H1 (cell line): ENCODE measurements at regions not wholly inside any gene's neighbourhood (a gene's known extent, or its start where the extent isn't known, plus 50 kb on each side); places are given as distances from the start of the nearest gene placed in this dataset.

Source experiments
- CTCF ChIA-PET: fragments of 300-600 bp; sonication (Branson Sonifier 250); formaldehyde crosslinking; loops from one replicate; lab custom pipeline; 2021; ENCODE audit not compliant: partially characterized antibody; lab: Charles Lee
- POLR2A ChIA-PET: fragments of 300-600 bp; sonication (Branson Sonifier 250); formaldehyde crosslinking; loops from one replicate; lab custom pipeline; 2021; ENCODE audit warnings: inconsistent platforms; ENCODE audit not compliant: partially characterized antibody; lab: Charles Lee
- DNase-seq, 2 experiments: peaks; one replicate each; pipeline versions ENCODE4 v3.0.0 to v3.0.0-alpha.2; 2010 to 2022; ENCODE audit warnings: low spot score in 2 of 2, low read depth in 1 of 2, mixed read lengths in 1 of 2
- FAIRE-seq: peaks from 2 replicates; lab custom pipeline; 2011; peaks lifted over from hg19 to GRCh38; lab: Jason Lieb, UNC
- H2AFZ ChIP-seq: 2 replicates; pipeline ENCODE4 v1.8.1; 2012; ENCODE audit warnings: low read length, inconsistent platforms
- H2AK5ac ChIP-seq: 2 replicates; pipeline ENCODE4 v1.6.1; 2013; ENCODE audit warnings: low read depth, low read length
- H2BK120ac ChIP-seq: replicated peaks from 2 replicates; pipeline ENCODE3; 2013; ENCODE audit warnings: low read depth, low read length, inconsistent platforms
- H2BK12ac ChIP-seq: 2 replicates; pipeline ENCODE4 v1.6.1; 2013; ENCODE audit warnings: low read depth, low read length
- H2BK15ac ChIP-seq: 2 replicates; pipeline ENCODE4 v1.6.1; 2013; ENCODE audit warnings: low read length
- H2BK20ac ChIP-seq: 2 replicates; pipeline ENCODE4 v1.6.1; 2013; ENCODE audit warnings: low read length
- H2BK5ac ChIP-seq: 2 replicates; pipeline ENCODE4 v1.6.1; 2013; ENCODE audit warnings: low read depth, low read length
- H3K14ac ChIP-seq: 2 replicates; pipeline ENCODE4 v1.6.1; 2013; ENCODE audit warnings: inconsistent platforms; ENCODE audit not compliant: insufficient read length
- H3K18ac ChIP-seq: 2 replicates; pipeline ENCODE4 v1.6.1; 2013; ENCODE audit warnings: low read length; ENCODE audit errors: extremely low read depth
- H3K23ac ChIP-seq: 2 replicates; pipeline ENCODE4 v1.6.1; 2013; ENCODE audit warnings: inconsistent platforms; ENCODE audit not compliant: insufficient read length
- H3K23me2 ChIP-seq: 2 replicates; pipeline ENCODE4 v1.6.1; 2013; ENCODE audit warnings: low read depth, low read length
- H3K27ac ChIP-seq: 2 replicates; pipeline ENCODE4 v1.6.1; 2011; ENCODE audit warnings: low read depth, low read length, inconsistent platforms
- H3K27me3 ChIP-seq, 4 experiments: replicated peaks in 1 of 4; 1 replicate in 1 of 4; 2 replicates in 3 of 4; pipeline versions ENCODE4 v1.6.1 to v1.8.1; 2011 to 2013; ENCODE audit warnings: low read length in 3 of 4, mild to moderate bottlenecking in 3 of 4, inconsistent platforms in 2 of 4, mixed read lengths in 2 of 4, moderate library complexity in 1 of 4; ENCODE audit not compliant: control insufficient read depth in 3 of 4, insufficient read depth in 3 of 4; ENCODE audit errors: extremely low read depth in 1 of 4
- H3K36me3 ChIP-seq, 4 experiments: 2 replicates each; pipeline versions ENCODE4 v1.6.1 to v1.8.1; 2011 to 2013; ENCODE audit warnings: mild to moderate bottlenecking in 4 of 4, low read length in 3 of 4, moderate library complexity in 2 of 4, control low read depth in 1 of 4, inconsistent platforms in 1 of 4; ENCODE audit not compliant: insufficient read depth in 4 of 4, control insufficient read depth in 2 of 4
- H3K4ac ChIP-seq: replicated peaks from 2 replicates; pipeline ENCODE3; 2013; ENCODE audit warnings: low read length, low read depth, mixed read lengths, inconsistent platforms; ENCODE audit not compliant: insufficient read length
- H3K4me1 ChIP-seq, 4 experiments: replicated peaks in 1 of 4; 1 replicate in 1 of 4; 2 replicates in 3 of 4; pipeline versions ENCODE4 v1.6.1 to v1.8.1; 2011 to 2013; ENCODE audit warnings: low read length in 3 of 4, inconsistent platforms in 2 of 4, mixed read lengths in 1 of 4; ENCODE audit not compliant: insufficient read depth in 4 of 4, control insufficient read depth in 3 of 4
- H3K4me2 ChIP-seq, 2 experiments: 2 replicates each; pipeline versions ENCODE4 v1.6.1 to v1.8.1; 2011 to 2013; ENCODE audit warnings: low read depth in 2 of 2, low read length in 2 of 2, control low read depth in 1 of 2, inconsistent platforms in 1 of 2, mild to moderate bottlenecking in 1 of 2; ENCODE audit not compliant: insufficient read depth in 1 of 2
- H3K4me3 ChIP-seq, 4 experiments: fragments of 200-600, 300-600 bp in 1 of 4; sonication (generic), shearing (Covaris generic), sonication (Bioruptor Twin) in 1 of 4; 2 replicates each; pipeline versions ENCODE4 v1.5.1 to v1.8.1; 2011 to 2016; ENCODE audit warnings: low read length in 4 of 4, low read depth in 3 of 4, control low read depth in 2 of 4, inconsistent platforms in 2 of 4, mild to moderate bottlenecking in 2 of 4, mixed read lengths in 1 of 4, moderate library complexity in 1 of 4; ENCODE audit not compliant: insufficient read depth in 2 of 4; ENCODE audit errors: extremely low read depth in 1 of 4
- H3K56ac ChIP-seq: replicated peaks from 2 replicates; pipeline ENCODE3; 2013; ENCODE audit warnings: low read depth, mild to moderate bottlenecking, mixed read lengths, low read length, inconsistent platforms; ENCODE audit not compliant: insufficient read length
- H3K79me1 ChIP-seq: 2 replicates; pipeline ENCODE4 v1.6.1; 2013; ENCODE audit warnings: low read depth, low read length, control low read depth
- H3K79me2 ChIP-seq, 2 experiments: 2 replicates each; pipeline versions ENCODE4 v1.6.1 to v1.8.1; 2012 to 2013; ENCODE audit warnings: low read length in 2 of 2, mild to moderate bottlenecking in 2 of 2, inconsistent platforms in 1 of 2; ENCODE audit not compliant: insufficient read depth in 2 of 2, control insufficient read depth in 1 of 2
- H3K9ac ChIP-seq, 4 experiments: replicated peaks in 1 of 4; 1 replicate in 1 of 4; 2 replicates in 3 of 4; pipeline versions ENCODE4 v1.6.1 to v1.8.1; 2011 to 2013; ENCODE audit warnings: low read depth in 3 of 4, low read length in 3 of 4, control low read depth in 2 of 4, mild to moderate bottlenecking in 2 of 4, moderate library complexity in 2 of 4, inconsistent platforms in 1 of 4; ENCODE audit errors: extremely low read depth in 1 of 4
- H3K9me3 ChIP-seq, 2 experiments: 2 replicates each; pipeline versions ENCODE4 v1.6.1 to v1.8.1; 2012 to 2013; ENCODE audit warnings: mild to moderate bottlenecking in 2 of 2, moderate library complexity in 2 of 2, control low read depth in 1 of 2, inconsistent platforms in 1 of 2, low read depth in 1 of 2, low read length in 1 of 2, mixed read lengths in 1 of 2; ENCODE audit not compliant: insufficient read depth in 2 of 2
- H4K20me1 ChIP-seq, 2 experiments: replicated peaks in 1 of 2; 2 replicates each; pipeline versions ENCODE3 to v1.8.1; 2011 to 2013; ENCODE audit warnings: inconsistent platforms in 2 of 2, low read length in 2 of 2, mild to moderate bottlenecking in 1 of 2; ENCODE audit not compliant: insufficient read depth in 2 of 2, control insufficient read depth in 1 of 2
- H4K5ac ChIP-seq: 2 replicates; pipeline ENCODE4 v1.6.1; 2013; ENCODE audit warnings: low read length, low read depth, mixed read lengths, inconsistent platforms; ENCODE audit not compliant: insufficient read length
- H4K8ac ChIP-seq: 2 replicates; pipeline ENCODE4 v1.8.0; 2013; ENCODE audit warnings: mild to moderate bottlenecking, moderate library complexity, low read length, inconsistent platforms; ENCODE audit not compliant: insufficient read depth; ENCODE audit errors: extremely low read depth
- H4K91ac ChIP-seq: replicated peaks from 2 replicates; pipeline ENCODE3; 2013; ENCODE audit warnings: low read length, mixed read lengths, inconsistent platforms; ENCODE audit not compliant: insufficient read length
- CBX8 ChIP-seq: fragments of 300-800, 300-1000 bp; sonication (generic); IDR thresholded peaks from 2 replicates; pipeline ENCODE4 v1.7.1; 2016; ENCODE audit warnings: low read depth, low read length, borderline replicate concordance
- CEBPB ChIP-seq: IDR thresholded peaks from 2 replicates; pipeline ENCODE4 v1.6.1; 2012; ENCODE audit warnings: low read depth, low read length
- CHD1 ChIP-seq: IDR thresholded peaks from 2 replicates; pipeline ENCODE4 v1.6.1; 2012; ENCODE audit warnings: low read depth, low read length, improper control_type of control experiment
- FOSL1 ChIP-seq: IDR thresholded peaks from 2 replicates; pipeline ENCODE4 v1.6.1; 2011; ENCODE audit warnings: mild to moderate bottlenecking, low read depth, low read length, moderate library complexity; ENCODE audit not compliant: insufficient read depth
- HDAC6 ChIP-seq: IDR thresholded peaks from one replicate; pipeline ENCODE4 v1.7.1; 2012; ENCODE audit warnings: low read depth, mild to moderate bottlenecking, inconsistent platforms, low read length, moderate library complexity
- KDM1A ChIP-seq: fragments of 200-600, 300-600 bp; sonication (generic); IDR thresholded peaks from 2 replicates; pipeline ENCODE4 v1.7.1; 2016; ENCODE audit warnings: mild to moderate bottlenecking, low read length, borderline replicate concordance
- RFX5 ChIP-seq: IDR thresholded peaks from 2 replicates; pipeline ENCODE4 v1.6.1; 2011; ENCODE audit warnings: low read depth, low read length, improper control_type of control experiment, borderline replicate concordance
- SRF ChIP-seq: IDR thresholded peaks from 2 replicates; pipeline ENCODE4 v1.6.1; 2011; ENCODE audit warnings: mild to moderate bottlenecking, low read depth, low read length, moderate library complexity
- TAF1 ChIP-seq: IDR thresholded peaks from 2 replicates; pipeline ENCODE4 v1.6.1; 2011; ENCODE audit warnings: mild to moderate bottlenecking, low read depth, low read length
- WGBS, 2 experiments: shearing (Covaris generic) in 1 of 2; methylation state at CpG; one replicate each; pipeline versions ENCODE4 v1.1.6 to v1.1.7; 2013 to 2015; ENCODE audit warnings: low lambda C conversion rate in 2 of 2, mixed read lengths in 2 of 2, inconsistent platforms in 1 of 2, low coverage in 1 of 2, missing lambda C conversion rate in 1 of 2; ENCODE audit not compliant: insufficient replicate concordance in 2 of 2, insufficient coverage in 1 of 2, insufficient read length in 1 of 2; ENCODE audit errors: extremely low coverage in 1 of 2, missing lambda C conversion rate in 1 of 2; 5-methylcytosine and 5-hydroxymethylcytosine counted together
- TF ChIP-seq, protein P1 (sequence below): IDR thresholded peaks from 2 replicates; pipeline ENCODE4 v1.6.1; 2012; ENCODE audit warnings: inconsistent platforms
- TF ChIP-seq, protein P2 (sequence below): IDR thresholded peaks from 2 replicates; pipeline ENCODE4 v1.6.1; 2011; ENCODE audit warnings: low read length, improper control_type of control experiment
- TF ChIP-seq, protein P3 (sequence below): IDR thresholded peaks from 2 replicates; pipeline ENCODE4 v1.6.1; 2012; ENCODE audit warnings: low read length, inconsistent platforms

DNA sequence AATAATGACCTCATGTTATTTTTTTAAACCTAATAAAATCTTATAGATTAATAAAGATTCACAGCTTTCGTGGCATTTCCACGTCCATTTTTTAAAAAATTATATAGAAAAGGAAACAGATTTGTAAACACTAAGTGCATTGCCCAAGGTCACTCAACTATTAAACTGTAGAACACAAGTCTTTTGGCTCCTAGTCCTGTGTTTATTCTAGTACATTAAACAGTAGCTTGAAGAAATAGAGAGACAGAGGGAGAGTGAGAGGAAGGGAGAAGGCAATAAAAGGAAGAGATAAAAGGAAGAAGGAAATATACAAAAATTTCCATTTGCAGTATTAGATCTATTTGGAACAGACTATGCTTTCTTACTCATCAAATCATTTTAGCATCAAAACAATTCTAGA, 586.7 kb upstream of the CITED2 start:
- DNase-seq (no peak), FAIRE-seq (no peak)
- TF ChIP-seq CHD1: no peak
- no peak for TF ChIP-seq CEBPB
- TF ChIP-seq, protein P1, sequence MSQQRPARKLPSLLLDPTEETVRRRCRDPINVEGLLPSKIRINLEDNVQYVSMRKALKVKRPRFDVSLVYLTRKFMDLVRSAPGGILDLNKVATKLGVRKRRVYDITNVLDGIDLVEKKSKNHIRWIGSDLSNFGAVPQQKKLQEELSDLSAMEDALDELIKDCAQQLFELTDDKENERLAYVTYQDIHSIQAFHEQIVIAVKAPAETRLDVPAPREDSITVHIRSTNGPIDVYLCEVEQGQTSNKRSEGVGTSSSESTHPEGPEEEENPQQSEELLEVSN: no peak
- no peak for TF ChIP-seq RFX5
- TF ChIP-seq SRF: no peak
- TF ChIP-seq, protein P2, sequence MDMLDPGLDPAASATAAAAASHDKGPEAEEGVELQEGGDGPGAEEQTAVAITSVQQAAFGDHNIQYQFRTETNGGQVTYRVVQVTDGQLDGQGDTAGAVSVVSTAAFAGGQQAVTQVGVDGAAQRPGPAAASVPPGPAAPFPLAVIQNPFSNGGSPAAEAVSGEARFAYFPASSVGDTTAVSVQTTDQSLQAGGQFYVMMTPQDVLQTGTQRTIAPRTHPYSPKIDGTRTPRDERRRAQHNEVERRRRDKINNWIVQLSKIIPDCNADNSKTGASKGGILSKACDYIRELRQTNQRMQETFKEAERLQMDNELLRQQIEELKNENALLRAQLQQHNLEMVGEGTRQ: no peak
- TF ChIP-seq, protein P3, sequence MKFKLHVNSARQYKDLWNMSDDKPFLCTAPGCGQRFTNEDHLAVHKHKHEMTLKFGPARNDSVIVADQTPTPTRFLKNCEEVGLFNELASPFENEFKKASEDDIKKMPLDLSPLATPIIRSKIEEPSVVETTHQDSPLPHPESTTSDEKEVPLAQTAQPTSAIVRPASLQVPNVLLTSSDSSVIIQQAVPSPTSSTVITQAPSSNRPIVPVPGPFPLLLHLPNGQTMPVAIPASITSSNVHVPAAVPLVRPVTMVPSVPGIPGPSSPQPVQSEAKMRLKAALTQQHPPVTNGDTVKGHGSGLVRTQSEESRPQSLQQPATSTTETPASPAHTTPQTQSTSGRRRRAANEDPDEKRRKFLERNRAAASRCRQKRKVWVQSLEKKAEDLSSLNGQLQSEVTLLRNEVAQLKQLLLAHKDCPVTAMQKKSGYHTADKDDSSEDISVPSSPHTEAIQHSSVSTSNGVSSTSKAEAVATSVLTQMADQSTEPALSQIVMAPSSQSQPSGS: no peak
- TF ChIP-seq HDAC6: no peak
- no peak for TF ChIP-seq FOSL1
- no peak for TF ChIP-seq KDM1A
- TF ChIP-seq CBX8: no peak
- no peak for TF ChIP-seq TAF1
- Histone ChIP-seq H4K5ac (no peak overlapping the region), H4K8ac (no peak overlapping the region), H2BK12ac (no peak overlapping the region), H3K4me2 (no peak overlapping the region), H3K18ac (no peak overlapping the region), H3K36me3 (no peaks in the 10 kb centered on the region), H3K56ac (no peak overlapping the region), H3K4me3 (no peak overlapping the region), H3K14ac (no peak overlapping the region), H2AFZ (no peak overlapping the region), H3K79me2 (no peaks in the 10 kb centered on the region), H4K20me1 (no peaks in the 10 kb centered on the region), H2AK5ac (no peak overlapping the region), H2BK15ac (no peak overlapping the region), H3K79me1 (no peaks in the 10 kb centered on the region), H3K27ac (no peak overlapping the region), H3K4me1 (peaks cover 0 to 3% (median 0%) of the 10 kb centered on the region in 4 experiments; a peak in 1 of 7 replicates), H3K27me3 (no peaks in the 10 kb centered on the region), H2BK120ac (no peak overlapping the region), H3K4ac (no peak overlapping the region), H2BK20ac (no peak overlapping the region), H3K9ac (no peak overlapping the region), H3K23me2 (no peaks in the 10 kb centered on the region), H3K23ac (no peak overlapping the region), H2BK5ac (no peak overlapping the region), H4K91ac (no peak overlapping the region), H3K9me3 (peaks cover 0 to 2% of the 10 kb centered on the region in 2 experiments; a peak in 1 of 4 replicates)
- ChIA-PET POLR2A (no interaction called here), CTCF (no interaction called here)
- 80% methylated on average over 2 of the region's 2 CpGs; no CpG with 5 or more reads in 1 of the 2 experiments for WGBS, 2 experiments
